H9 (cell line): ENCODE measurements at regions not wholly inside any gene's neighbourhood (a gene's known extent, or its start where the extent isn't known, plus 50 kb on each side); places are given as distances from the start of the nearest gene placed in this dataset.

Experiments
- DNase-seq: peaks from one replicate; pipeline ENCODE4 v3.0.0-alpha.2; 2017
- H2AFZ ChIP-seq: one replicate; pipeline ENCODE4 v1.6.1; 2013; ENCODE audit warnings: mild to moderate bottlenecking, low read length, control low read depth, moderate library complexity
- H2AK5ac ChIP-seq: 2 replicates; pipeline ENCODE4 v1.6.1; 2013; ENCODE audit warnings: low read length, control low read depth, mixed read lengths; ENCODE audit not compliant: insufficient read length
- H2BK120ac ChIP-seq: one replicate; pipeline ENCODE4 v1.6.1; 2013; ENCODE audit warnings: low read depth, mild to moderate bottlenecking, low read length, control low read depth, inconsistent platforms; ENCODE audit not compliant: poor library complexity, severe bottlenecking
- H2BK12ac ChIP-seq: 2 replicates; pipeline ENCODE4 v1.6.1; 2013; ENCODE audit warnings: low read length, control low read depth, mixed read lengths, low read depth; ENCODE audit not compliant: insufficient read length
- H2BK15ac ChIP-seq: 2 replicates; pipeline ENCODE4 v1.6.1; 2013; ENCODE audit warnings: low read depth, low read length, control low read depth
- H2BK20ac ChIP-seq: one replicate; pipeline ENCODE4 v1.6.1; 2013; ENCODE audit warnings: low read depth, mild to moderate bottlenecking, low read length, control low read depth, inconsistent platforms; ENCODE audit not compliant: poor library complexity, severe bottlenecking
- H2BK5ac ChIP-seq: 2 replicates; pipeline ENCODE4 v1.6.1; 2013; ENCODE audit warnings: low read length, control low read depth, mixed read lengths; ENCODE audit not compliant: insufficient read length
- H3K14ac ChIP-seq: 2 replicates; pipeline ENCODE4 v1.6.1; 2013; ENCODE audit warnings: low read length, control low read depth; ENCODE audit not compliant: insufficient read depth
- H3K18ac ChIP-seq: 2 replicates; pipeline ENCODE4 v1.6.1; 2013; ENCODE audit warnings: low read depth, mild to moderate bottlenecking, mixed read lengths, low read length, control low read depth; ENCODE audit not compliant: insufficient read length
- H3K23ac ChIP-seq: 2 replicates; pipeline ENCODE4 v1.6.1; 2013; ENCODE audit warnings: low read length, control low read depth, mixed read lengths, low read depth; ENCODE audit not compliant: insufficient read length
- H3K23me2 ChIP-seq: 2 replicates; pipeline ENCODE4 v1.6.1; 2013; ENCODE audit warnings: low read depth, mild to moderate bottlenecking, mixed read lengths, low read length, control low read depth; ENCODE audit not compliant: insufficient read length, poor library complexity, severe bottlenecking
- H3K27ac ChIP-seq: 2 replicates; pipeline ENCODE4 v1.5.1; 2013; ENCODE audit warnings: low read length, control low read depth, mixed read lengths, low read depth; ENCODE audit not compliant: insufficient read length
- H3K27me3 ChIP-seq: 2 replicates; pipeline ENCODE4 v1.6.1; 2013; ENCODE audit warnings: low read length, control low read depth, inconsistent platforms; ENCODE audit not compliant: insufficient read depth
- H3K4ac ChIP-seq: 2 replicates; pipeline ENCODE4 v1.6.1; 2013; ENCODE audit warnings: low read depth, mild to moderate bottlenecking, control low read depth, inconsistent platforms, low read length, moderate library complexity
- H3K4me1 ChIP-seq: 2 replicates; pipeline ENCODE4 v1.6.1; 2013; ENCODE audit warnings: low read length, control low read depth, inconsistent platforms; ENCODE audit not compliant: insufficient read depth
- H3K4me2 ChIP-seq: 2 replicates; pipeline ENCODE4 v1.6.1; 2013; ENCODE audit warnings: low read length, control low read depth, mixed read lengths; ENCODE audit not compliant: insufficient read length, insufficient read depth
- H3K56ac ChIP-seq: 2 replicates; pipeline ENCODE4 v1.6.1; 2013; ENCODE audit warnings: low read depth, mild to moderate bottlenecking, mixed read lengths, low read length, control low read depth; ENCODE audit not compliant: insufficient read length
- H3K79me1 ChIP-seq: 2 replicates; pipeline ENCODE4 v1.6.1; 2013; ENCODE audit warnings: low read depth, mild to moderate bottlenecking, moderate library complexity, low read length, control low read depth, inconsistent platforms; ENCODE audit not compliant: insufficient read depth, poor library complexity, severe bottlenecking
- H3K79me2 ChIP-seq: 2 replicates; pipeline ENCODE4 v1.6.1; 2013; ENCODE audit warnings: low read length, control low read depth, inconsistent platforms; ENCODE audit not compliant: insufficient read depth
- H3K9ac ChIP-seq: 2 replicates; pipeline ENCODE4 v1.6.1; 2013; ENCODE audit warnings: low read length, control low read depth, mixed read lengths; ENCODE audit not compliant: insufficient read length; ENCODE audit errors: extremely low read depth
- H3K9me3 ChIP-seq: one replicate; pipeline ENCODE4 v1.6.1; 2013; ENCODE audit warnings: low read depth, low read length, inconsistent platforms; ENCODE audit not compliant: control insufficient read depth
- H3T11ph ChIP-seq: one replicate; pipeline ENCODE4 v1.6.1; 2013; ENCODE audit warnings: mild to moderate bottlenecking, low read length, control low read depth, inconsistent platforms
- H4K20me1 ChIP-seq: one replicate; pipeline ENCODE4 v1.6.1; 2013; ENCODE audit not compliant: control insufficient read depth, insufficient read length, insufficient read depth
- H4K5ac ChIP-seq: 2 replicates; pipeline ENCODE4 v1.6.1; 2013; ENCODE audit warnings: low read depth, mild to moderate bottlenecking, mixed read lengths, low read length, control low read depth; ENCODE audit not compliant: insufficient read length
- H4K8ac ChIP-seq: replicated peaks from 2 replicates; pipeline ENCODE4 v1.6.1; 2013; ENCODE audit warnings: low read length, control low read depth, mixed read lengths, low read depth; ENCODE audit not compliant: insufficient read length
- H4K91ac ChIP-seq: 2 replicates; pipeline ENCODE4 v1.6.1; 2013; ENCODE audit warnings: low read depth, mild to moderate bottlenecking, moderate library complexity, mixed read lengths, low read length, control low read depth; ENCODE audit not compliant: insufficient read length
- H3K27ac Mint-ChIP-seq, 3 experiments: 2 replicates in 2 of 3; 3 replicates in 1 of 3; pipeline ENCODE4 v1.8.0; 2020 to 2021; ENCODE audit warnings: mixed read lengths in 3 of 3, mild to moderate bottlenecking in 1 of 3, moderate library complexity in 1 of 3
- H3K27me3 Mint-ChIP-seq: 2 replicates; pipeline ENCODE4 v1.8.0; 2021; ENCODE audit warnings: low read depth, mild to moderate bottlenecking, moderate library complexity, mixed read lengths
- H3K36me3 Mint-ChIP-seq, 3 experiments: 2 replicates in 2 of 3; 3 replicates in 1 of 3; pipeline ENCODE4 v1.8.0; 2020 to 2021; ENCODE audit warnings: low read depth in 3 of 3, mixed read lengths in 3 of 3; ENCODE audit not compliant: insufficient read depth in 1 of 3
- H3K4me1 Mint-ChIP-seq, 2 experiments: 2 replicates each; pipeline ENCODE4 v1.8.0; 2020; ENCODE audit warnings: mixed read lengths in 2 of 2
- H3K4me3 Mint-ChIP-seq, 2 experiments: 2 replicates in 1 of 2; 3 replicates in 1 of 2; pipeline ENCODE4 v1.8.0; 2020 to 2021; ENCODE audit warnings: mild to moderate bottlenecking in 2 of 2, mixed read lengths in 2 of 2, moderate library complexity in 1 of 2
- H3K9me3 Mint-ChIP-seq, 2 experiments: 2 replicates in 1 of 2; 3 replicates in 1 of 2; pipeline ENCODE4 v1.8.0; 2020; ENCODE audit warnings: mild to moderate bottlenecking in 2 of 2, mixed read lengths in 2 of 2, moderate library complexity in 1 of 2
- CTCF ChIP-seq: fragments of 200-600 bp; sonication (generic); conservative IDR thresholded peaks from 3 replicates; pipeline ENCODE4 v1.8.0; 2021; ENCODE audit warnings: antibody characterized with exemption, mild to moderate bottlenecking
- WGBS: extraction: QIAGEN DNeasy Blood & Tissue Kit; methylation state at CpG from one replicate; pipeline ENCODE4 v1.1.7; 2013; ENCODE audit warnings: missing lambda C conversion rate, low lambda C conversion rate, mixed read lengths; ENCODE audit not compliant: insufficient read length; ENCODE audit errors: extremely low coverage; 5-methylcytosine and 5-hydroxymethylcytosine counted together

- no peak overlapping the region for H2AFZ ChIP-seq
- H3K4me2 ChIP-seq: no peak overlapping the region
- Mint-ChIP-seq H3K4me1 (no peaks in the 10 kb centered on the region), H3K4me3 (no peak overlapping the region), H3K9me3 (peaks cover 12 to 76% of the 10 kb centered on the region in 2 experiments), H3K27ac (no peak overlapping the region), H3K27me3 (peaks cover 6% of the 10 kb centered on the region), H3K36me3 (peaks cover 0 to 40% (median 9%) of the 10 kb centered on the region in 3 experiments; a peak in 3 of 7 replicates)
- H3K23ac ChIP-seq: no peak overlapping the region
- no peak overlapping the region for H2BK12ac ChIP-seq
- H3K79me1 ChIP-seq: no peaks in the 10 kb centered on the region
- no peak for TF ChIP-seq CTCF
- no peak overlapping the region for H4K91ac ChIP-seq
- no peak overlapping the region for H4K5ac ChIP-seq
- H3K4me1 ChIP-seq: no peaks in the 10 kb centered on the region
- no peak overlapping the region for H3K18ac ChIP-seq
- H4K20me1 ChIP-seq: no peaks in the 10 kb centered on the region
- H2BK120ac ChIP-seq: no peak overlapping the region
- no peaks in the 10 kb centered on the region for H3K27me3 ChIP-seq
- no peaks in the 10 kb centered on the region for H3K79me2 ChIP-seq
- H3K14ac ChIP-seq: no peak overlapping the region
- no peak overlapping the region for H3K4ac ChIP-seq
- H2BK20ac ChIP-seq: no peak overlapping the region
- no peak overlapping the region for H2BK15ac ChIP-seq
- H3T11ph ChIP-seq: no peak overlapping the region
- no peak overlapping the region for H2AK5ac ChIP-seq
- H4K8ac ChIP-seq: no peak overlapping the region
- no CpG with 5 or more reads among the region's 12 CpGs for WGBS
- H3K23me2 ChIP-seq: no peaks in the 10 kb centered on the region
- H3K56ac ChIP-seq: no peak overlapping the region
- H3K27ac ChIP-seq: no peak overlapping the region
- H3K9ac ChIP-seq: no peak overlapping the region
- no peak overlapping the region for H2BK5ac ChIP-seq
- no peak for DNase-seq
- peaks cover 91% of the 10 kb centered on the region for H3K9me3 ChIP-seq
These were observed 103.9 kb upstream of the TTC34 start for GRCh38 chr1:2905356-2905755.
